ENCODE measurements at regions not wholly inside any gene's neighbourhood (a gene's known extent, or its start where the extent isn't known, plus 50 kb on each side); places are given as distances from the start of the nearest gene placed in this dataset.

DNA sequence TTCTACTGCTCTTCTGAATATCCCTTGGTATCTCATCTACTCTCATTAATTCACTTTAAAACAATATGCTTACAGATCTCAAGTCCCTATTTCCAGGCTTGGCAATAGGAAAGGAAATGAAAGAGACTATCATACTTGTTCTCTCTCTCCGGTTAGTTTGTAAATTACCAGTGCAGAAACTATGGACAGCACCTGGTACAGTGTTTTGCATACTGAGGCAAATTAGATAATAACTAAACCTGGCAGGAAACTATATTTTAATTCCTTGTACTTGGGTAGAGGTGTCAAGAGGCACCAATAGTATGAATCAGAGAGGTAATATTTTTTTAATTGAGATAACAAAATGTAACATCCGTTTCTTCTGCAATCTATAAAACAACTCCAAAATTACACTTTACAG lies 97.7 kb upstream of the TMEM196 start:
- in situ Hi-C loops (cut with HindIII; ENCODE audit: extremely low pct_ligation_motif_present, low pct_unique_long_range_greater_than_20kb), result no loop called here
- no peak for TF ChIP-seq NFIB (CRISPR knock-in tag; IDR thresholded peaks at IDR 0.05; ENCODE audit: borderline replicate concordance)
- TF ChIP-seq DR1 (CRISPR knock-in tag; IDR thresholded peaks at IDR 0.05), result no peak
- no peak for TF ChIP-seq ZNF572 (CRISPR knock-in tag; IDR thresholded peaks at IDR 0.05)
- no peak for TF ChIP-seq ZFP36L1 (CRISPR knock-in tag; IDR thresholded peaks at IDR 0.05)
- no peak for TF ChIP-seq RXRA (CRISPR knock-in tag; IDR thresholded peaks at IDR 0.05)
- TF ChIP-seq ZNF776 (CRISPR knock-in tag; IDR thresholded peaks at IDR 0.05), result no peak
- TF ChIP-seq POLR2AphosphoS5 (IDR thresholded peaks at IDR 0.05; ENCODE audit: low read depth, low read length), result no peak
- TF ChIP-seq GTF3A (CRISPR knock-in tag; conservative IDR thresholded peaks at IDR 0.05), result no peak
- TF ChIP-seq ELF3 (CRISPR knock-in tag; IDR thresholded peaks at IDR 0.05), result no peak
- no peak for TF ChIP-seq TEAD2 (CRISPR knock-in tag; IDR thresholded peaks at IDR 0.05)
- no peak for TF ChIP-seq ZNF652 (CRISPR knock-in tag; IDR thresholded peaks at IDR 0.05; ENCODE audit: borderline replicate concordance, low read depth)
- no peak for TF ChIP-seq CTCF (CRISPR knock-in tag; IDR thresholded peaks at IDR 0.05)
- no peak for TF ChIP-seq NFIC (IDR thresholded peaks at IDR 0.05; ENCODE audit: low read length)
- TF ChIP-seq KDM4B (CRISPR knock-in tag; IDR thresholded peaks at IDR 0.05), result no peak
- no peak for TF ChIP-seq ZFX (CRISPR knock-in tag; IDR thresholded peaks at IDR 0.05; ENCODE audit: low read depth)
- no peak for TF ChIP-seq ZNF547 (CRISPR knock-in tag; IDR thresholded peaks at IDR 0.05)
- TF ChIP-seq PTBP1 (IDR thresholded peaks at IDR 0.05; ENCODE audit: low read depth, low read length, poor library complexity, severe bottlenecking), result no peak
- H3K27me3 ChIP-seq (ENCODE audit: control insufficient read depth in 1 of 2, insufficient read depth in 2 of 2, low read length in 2 of 2), result no peaks in the 10 kb centered on the region
- no peak overlapping the region for H3K4me2 ChIP-seq (ENCODE audit: low read depth, low read length)
- 3% methylated on average over 2 of the region's 2 CpGs for WGBS (ENCODE audit: low lambda C conversion rate)
- H3K9ac ChIP-seq (ENCODE audit: insufficient read depth, low read depth, low read length), result no peak overlapping the region
- FAIRE-seq, result no peak
- DNase-seq (ENCODE audit: low spot score), result no peak
- no peak overlapping the region for H3K4me3 ChIP-seq (replicated peaks in 1 of 3; ENCODE audit: insufficient read depth in 1 of 3, low read depth in 2 of 3, low read length in 3 of 3)
- no peak overlapping the region for H2AFZ ChIP-seq (ENCODE audit: low read length)
- no peaks in the 10 kb centered on the region for H3K4me1 ChIP-seq (ENCODE audit: insufficient read depth, low read length)
- H4K20me1 ChIP-seq (ENCODE audit: insufficient read depth, low read length), result no peaks in the 10 kb centered on the region
- ATAC-seq, result no peak
- intact Hi-C loops (cut with micrococcal nuclease; ENCODE audit: unreplicated experiment), result no loop called here
- no peaks in the 10 kb centered on the region for H3K79me2 ChIP-seq (ENCODE audit: insufficient read depth, low read length)
- peaks cover 67% of the 10 kb centered on the region for H3K9me3 ChIP-seq (ENCODE audit: low read length)
- ChIA-PET POLR2A (no interaction called here), CTCF (ENCODE audit: low intra/inter-chr PET ratio, low total read pairs) (no interaction called here)
- H3K36me3 ChIP-seq (replicated peaks in 1 of 2; ENCODE audit: control insufficient read depth in 1 of 2, insufficient read depth in 2 of 2, low read length in 2 of 2), result no peaks in the 10 kb centered on the region
- H3K27ac ChIP-seq (ENCODE audit: extremely low read length, insufficient read depth, low read length), result no peak overlapping the region
- no TSS peak for BruUV-seq (replicated peaks)

Data from HepG2 (cell line).